Glutamatergic neuron (in vitro differentiated cells): ENCODE measurements at regions not wholly inside any gene's neighbourhood (a gene's known extent, or its start where the extent isn't known, plus 50 kb on each side); places are given as distances from the start of the nearest gene placed in this dataset.

Experiments
- DNase-seq: peaks from one replicate; pipeline ENCODE4 v3.0.0; 2022
- H3K27ac Mint-ChIP-seq: one replicate; pipeline ENCODE4 v1.8.0; 2020; ENCODE audit warnings: mild to moderate bottlenecking, mixed read lengths, inconsistent platforms; ENCODE audit not compliant: unreplicated experiment
- H3K27me3 Mint-ChIP-seq: one replicate; pipeline ENCODE4 v1.8.0; 2020; ENCODE audit warnings: mild to moderate bottlenecking, moderate library complexity, mixed read lengths, inconsistent platforms; ENCODE audit not compliant: unreplicated experiment
- H3K36me3 Mint-ChIP-seq: one replicate; pipeline ENCODE4 v1.8.0; 2020; ENCODE audit warnings: mild to moderate bottlenecking, mixed read lengths, inconsistent platforms; ENCODE audit not compliant: unreplicated experiment
- H3K4me1 Mint-ChIP-seq: one replicate; pipeline ENCODE4 v1.8.0; 2020; ENCODE audit warnings: mild to moderate bottlenecking, low read depth, mixed read lengths, inconsistent platforms; ENCODE audit not compliant: unreplicated experiment
- H3K4me3 Mint-ChIP-seq: one replicate; pipeline ENCODE4 v1.8.0; 2020; ENCODE audit warnings: mild to moderate bottlenecking, mixed read lengths, inconsistent platforms; ENCODE audit not compliant: unreplicated experiment
- H3K9me3 Mint-ChIP-seq: one replicate; pipeline ENCODE4 v1.8.0; 2020; ENCODE audit warnings: mild to moderate bottlenecking, moderate library complexity, mixed read lengths, inconsistent platforms; ENCODE audit not compliant: unreplicated experiment
- CTCF ChIP-seq: fragments of 200-600 bp; sonication (generic); IDR thresholded peaks from one replicate; pipeline ENCODE4 v1.5.0; 2021; ENCODE audit not compliant: partially characterized antibody, unreplicated experiment

- Mint-ChIP-seq H3K36me3 (no peaks in the 10 kb centered on the region), H3K9me3 (no peaks in the 10 kb centered on the region), H3K4me3 (no peak overlapping the region), H3K27ac (no peak overlapping the region), H3K4me1 (no peaks in the 10 kb centered on the region), H3K27me3 (no peaks in the 10 kb centered on the region)
- no peak for TF ChIP-seq CTCF
- no peak for DNase-seq
Measured at GRCh38 chr13:76094645-76095044, 458.5 kb downstream of the LMO7 start.

GRCh38 chr13:76091076-76091475 is 454.9 kb downstream of the LMO7 start:
- Mint-ChIP-seq H3K36me3 (peaks cover 10% of the 10 kb centered on the region), H3K27ac (no peak overlapping the region), H3K4me3 (no peak overlapping the region), H3K9me3 (no peaks in the 10 kb centered on the region), H3K4me1 (no peaks in the 10 kb centered on the region), H3K27me3 (peaks cover 2% of the 10 kb centered on the region)
- no peak for DNase-seq
- no peak for TF ChIP-seq CTCF

- H3K4me1 Mint-ChIP-seq: no peaks in the 10 kb centered on the region
- H3K9me3 Mint-ChIP-seq: no peaks in the 10 kb centered on the region
- H3K36me3 Mint-ChIP-seq: peaks cover 10% of the 10 kb centered on the region
- H3K27me3 Mint-ChIP-seq: peaks cover 3% of the 10 kb centered on the region
- no peak for DNase-seq
- H3K4me3 Mint-ChIP-seq: no peak overlapping the region
- no peak for TF ChIP-seq CTCF
- no peak overlapping the region for H3K27ac Mint-ChIP-seq
Measured at GRCh38 chr13:76086729-76087128, 450.6 kb downstream of the LMO7 start.

- peaks cover 10% of the 10 kb centered on the region for H3K9me3 Mint-ChIP-seq
- no peak overlapping the region for H3K4me3 Mint-ChIP-seq
- H3K27me3 Mint-ChIP-seq: no peaks in the 10 kb centered on the region
- TF ChIP-seq CTCF: no peak
- no peak for DNase-seq
- H3K4me1 Mint-ChIP-seq: no peaks in the 10 kb centered on the region
- no peak overlapping the region for H3K27ac Mint-ChIP-seq
- peaks cover 6% of the 10 kb centered on the region for H3K36me3 Mint-ChIP-seq
Measured at GRCh38 chr13:76067850-76068249, 431.7 kb downstream of the LMO7 start.

GRCh38 chr13:76053181-76053580 is 417.1 kb downstream of the LMO7 start:
- Mint-ChIP-seq H3K4me1 (no peaks in the 10 kb centered on the region), H3K27me3 (no peaks in the 10 kb centered on the region), H3K27ac (no peak overlapping the region), H3K36me3 (no peaks in the 10 kb centered on the region), H3K9me3 (no peaks in the 10 kb centered on the region), H3K4me3 (no peak overlapping the region)
- TF ChIP-seq CTCF: no peak
- no peak for DNase-seq
